DMS79 (cell line): ENCODE measurements at regions not wholly inside any gene's neighbourhood (a gene's known extent, or its start where the extent isn't known, plus 50 kb on each side); places are given as distances from the start of the nearest gene placed in this dataset.
A peak's percentile ranks its signal among the peaks of the same experiment; 100 is the strongest.

Experiments used
- DNase-seq: peaks from one replicate; lab custom pipeline; 2025; lab: John Stamatoyannopoulos, UW

DNA sequence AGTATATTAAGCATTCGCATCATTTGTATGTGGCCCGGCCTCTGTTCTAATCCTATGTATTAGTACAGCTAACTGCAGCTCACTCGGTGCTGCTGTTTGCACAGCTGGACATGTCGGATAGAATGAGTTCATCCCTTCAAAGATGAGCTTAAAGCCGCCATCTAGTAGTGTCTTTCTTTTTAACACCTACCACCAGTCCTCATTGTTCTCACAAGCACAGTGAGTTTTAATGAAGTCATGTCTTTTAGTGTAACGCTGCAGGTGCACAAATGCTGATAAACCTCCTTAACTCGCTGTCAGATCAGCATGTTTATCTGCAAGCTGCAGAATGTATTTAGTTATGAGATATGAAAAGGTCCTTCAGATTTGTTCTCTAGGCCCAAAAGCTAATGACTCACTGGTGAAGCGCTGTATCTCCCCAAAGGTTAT, 247.5 kb downstream of the MTERF1 start:
- no peak for DNase-seq

DNA sequence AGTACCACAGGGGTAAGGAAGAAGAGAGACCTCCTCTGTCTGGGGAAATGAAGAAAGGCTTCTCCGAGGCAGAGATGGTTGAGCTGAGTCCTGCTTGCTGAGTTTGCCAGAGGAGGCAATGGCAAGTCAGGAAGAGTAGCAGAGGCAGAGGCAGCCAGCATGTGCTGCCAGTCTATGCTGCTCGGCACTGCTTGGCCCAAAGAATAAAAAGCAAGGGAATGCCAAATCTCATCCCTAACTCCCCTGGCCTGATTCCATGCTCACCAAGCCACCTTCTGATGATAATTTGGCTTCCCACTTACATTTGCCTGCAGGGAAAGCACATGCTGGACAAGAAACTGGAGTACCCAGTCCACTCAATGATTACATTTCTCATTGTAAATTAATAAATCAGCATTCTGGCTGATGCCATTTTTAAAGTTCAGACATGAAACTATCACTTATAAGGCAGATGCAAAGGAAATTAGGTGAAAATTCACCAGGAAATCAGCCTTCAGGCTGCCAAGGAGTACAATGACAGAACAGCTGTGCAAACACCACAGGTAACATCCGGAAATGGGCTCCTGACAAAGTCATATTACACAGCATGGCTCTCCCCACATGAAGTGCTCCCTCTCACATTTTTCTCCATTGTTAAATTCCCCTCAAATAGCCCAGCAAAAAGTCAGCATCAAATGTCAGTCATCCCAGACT, 245.9 kb downstream of the MTERF1 start:
- peak; percentile 80 for DNase-seq

DNA sequence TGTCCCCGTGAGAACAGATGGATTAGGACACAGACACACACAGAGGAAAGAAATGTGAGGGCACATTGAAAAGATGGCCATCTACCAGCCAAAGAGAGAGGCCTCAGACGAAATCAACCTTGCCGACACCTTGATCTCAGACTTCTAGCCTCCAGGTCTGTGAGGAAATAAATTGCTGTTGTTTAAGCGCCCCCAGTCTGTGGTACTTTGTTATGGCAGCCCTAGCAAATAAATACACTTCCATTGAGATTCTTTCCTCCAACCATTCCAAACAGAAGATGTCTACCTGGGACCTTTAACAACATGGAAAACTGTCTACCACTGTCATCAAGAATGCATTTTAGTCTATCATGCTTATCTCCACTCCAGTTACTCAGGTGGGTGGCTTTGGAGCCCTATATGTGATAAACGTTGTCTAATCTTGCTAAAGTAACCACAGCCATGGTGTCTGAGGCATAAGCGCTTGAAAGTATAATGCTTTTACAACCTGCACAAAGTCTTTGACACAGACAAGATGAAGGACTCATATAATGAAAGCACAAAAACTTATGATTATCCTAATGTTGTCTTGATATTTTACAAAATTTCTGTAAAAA, 244.3 kb downstream of the MTERF1 start:
- no peak for DNase-seq

DNA sequence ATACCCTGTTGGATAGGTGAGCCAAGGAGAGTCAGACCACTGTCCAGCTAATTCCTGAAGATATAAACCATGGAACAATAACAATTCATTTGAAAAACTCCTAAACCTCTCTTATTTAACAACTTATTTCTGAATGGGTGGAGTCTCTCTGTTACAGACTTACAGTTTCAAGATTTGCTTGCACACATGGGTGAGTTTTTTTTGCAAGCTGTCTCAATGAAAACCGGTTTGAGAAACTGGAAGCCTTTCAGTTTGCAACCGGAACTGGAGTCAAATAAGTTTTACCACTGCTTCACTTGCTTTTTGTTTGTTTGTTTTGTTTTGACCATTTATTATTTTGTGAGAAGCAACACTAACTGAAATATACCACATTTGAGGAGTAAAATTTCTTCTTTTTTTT, 243.8 kb downstream of the MTERF1 start:
- DNase-seq: no peak

DNA sequence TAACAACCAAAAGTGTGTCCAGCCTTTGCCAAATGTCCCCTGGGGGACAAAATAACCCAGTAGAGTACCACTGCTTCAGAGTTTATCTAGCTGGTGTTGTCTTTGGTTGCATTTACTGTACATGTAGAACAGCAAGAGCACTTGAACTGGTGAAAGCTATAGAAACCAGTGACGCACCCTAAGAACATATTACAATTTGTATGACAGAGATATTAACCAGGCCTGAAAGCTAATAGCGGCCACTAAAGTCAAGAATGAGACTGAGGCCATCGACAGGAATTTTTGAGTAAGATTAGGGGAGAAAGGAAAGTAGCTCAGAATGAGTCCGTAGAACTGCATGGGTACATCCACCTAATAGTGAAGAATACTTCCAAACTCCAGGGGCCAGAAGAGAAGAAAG, 236.2 kb downstream of the MTERF1 start:
- DNase-seq: no peak

DNA sequence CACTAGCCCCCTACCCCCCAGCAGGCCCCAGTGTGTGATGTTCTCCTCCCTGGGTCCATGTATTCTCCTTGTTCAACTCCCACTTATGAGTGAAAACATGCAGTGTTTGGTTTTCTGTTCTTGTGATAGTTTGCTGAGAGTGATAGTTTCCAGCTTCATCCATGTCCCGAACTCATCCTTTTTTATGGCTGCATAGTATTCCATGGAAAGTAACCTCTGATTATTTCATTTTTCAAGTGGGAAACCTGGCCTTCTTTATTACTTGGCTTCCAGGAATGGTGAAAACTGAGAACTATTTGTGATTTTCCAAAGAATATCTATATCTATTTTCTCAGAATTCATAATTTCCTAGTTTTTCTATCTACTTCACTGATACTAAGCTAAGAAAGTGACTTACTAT, 235.0 kb downstream of the MTERF1 start:
- no peak for DNase-seq

DNA sequence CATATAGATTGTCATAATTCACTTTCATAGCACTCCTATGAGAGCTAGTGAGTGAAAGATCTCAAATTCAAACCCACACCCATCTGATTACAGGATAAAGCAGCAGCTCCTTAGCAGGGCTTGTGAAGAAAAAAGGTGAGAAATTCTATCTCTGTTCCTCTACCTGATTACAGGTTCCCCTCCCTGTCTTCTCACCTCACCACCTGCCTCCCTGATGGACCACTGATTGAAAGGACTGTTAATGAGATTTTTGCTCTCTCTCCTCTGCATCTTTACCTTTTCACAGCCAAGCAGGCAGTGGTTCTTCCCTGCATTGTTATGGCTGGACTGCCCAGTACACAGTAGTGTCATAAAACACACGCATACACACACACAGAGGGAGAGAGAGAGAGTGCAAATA, 228.5 kb downstream of the MTERF1 start:
- DNase-seq: no peak

DNA sequence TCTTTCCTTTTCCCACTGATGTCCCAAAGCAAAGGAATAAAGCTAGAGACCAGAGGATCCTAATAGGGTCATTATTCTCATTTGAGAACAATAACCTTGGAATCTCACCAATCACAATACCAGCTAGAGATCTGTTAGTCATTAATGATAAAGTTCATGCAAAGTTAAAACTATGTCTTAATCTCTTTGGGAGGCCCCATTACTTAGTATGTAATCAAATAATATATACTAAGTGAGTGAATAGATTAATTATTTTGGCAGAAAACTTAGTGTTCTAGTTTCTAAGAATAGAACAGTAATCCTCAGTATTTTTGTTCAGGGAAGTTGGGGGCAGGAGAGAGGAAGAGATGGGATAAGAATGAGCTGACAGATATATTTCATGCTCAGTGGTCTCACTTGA, 227.2 kb downstream of the MTERF1 start:
- no peak for DNase-seq

DNA sequence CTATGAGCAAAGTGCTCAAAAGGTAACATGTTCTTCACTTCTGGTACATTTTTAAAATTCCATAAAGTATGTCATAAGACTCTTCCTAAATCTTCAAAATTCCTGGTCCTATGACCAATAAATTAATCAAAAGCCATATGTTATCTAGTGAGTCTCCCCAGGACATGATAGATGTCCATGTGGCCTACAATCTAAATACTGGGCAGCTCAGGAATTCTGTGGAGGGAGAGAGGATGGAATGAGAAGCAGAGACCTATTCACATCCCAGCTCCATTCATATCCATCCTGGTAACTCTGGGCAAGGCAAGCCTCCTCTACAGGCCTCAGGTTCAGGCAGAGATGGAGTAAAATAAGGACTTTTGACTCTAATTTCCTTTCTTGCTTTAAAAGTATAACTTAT, 224.8 kb downstream of the MTERF1 start:
- DNase-seq: no peak

DNA sequence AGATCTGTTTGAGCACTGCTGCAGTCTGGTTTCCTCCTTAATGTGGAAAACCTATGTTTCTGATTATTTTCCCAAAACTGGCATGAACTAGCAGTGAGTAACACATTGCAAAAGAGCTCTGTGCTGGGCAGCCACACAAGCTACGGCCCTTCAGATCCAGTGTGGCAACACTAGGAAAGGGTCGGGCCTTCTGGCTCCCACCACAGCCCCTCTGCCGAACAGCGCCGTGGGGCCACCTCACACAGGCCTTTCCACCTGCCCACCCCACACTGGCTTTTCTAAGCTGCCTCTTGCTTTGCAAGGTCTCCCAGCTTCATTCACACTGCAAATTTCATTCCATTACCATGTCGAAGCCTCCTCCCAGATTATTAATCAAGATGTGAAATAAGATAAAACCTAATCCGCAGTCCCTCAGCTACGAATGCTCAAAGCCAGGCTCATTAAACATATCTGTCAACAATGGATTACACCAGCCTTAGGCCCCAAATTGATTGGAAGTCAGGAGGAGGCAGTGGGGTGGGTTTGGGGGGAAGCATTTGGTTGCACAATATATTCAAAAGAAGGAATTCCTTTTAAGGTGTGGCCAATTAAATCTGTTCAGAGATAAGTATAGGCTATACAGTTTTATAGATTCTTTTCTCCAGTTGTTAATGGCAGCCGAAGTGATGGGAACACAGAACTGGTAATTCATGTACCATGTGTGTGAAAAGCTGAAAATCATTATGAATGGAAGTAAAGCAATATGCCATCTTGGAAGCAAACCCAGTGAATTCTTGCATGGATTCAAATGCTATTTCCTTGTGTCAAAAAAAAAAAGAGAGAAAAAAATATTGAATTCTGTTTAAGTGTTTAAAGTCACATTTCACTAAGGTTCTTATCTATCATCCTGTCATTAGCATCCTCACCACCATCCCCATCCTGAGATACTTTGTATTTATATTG, 223.7 kb downstream of the MTERF1 start:
- DNase-seq: no peak

DNA sequence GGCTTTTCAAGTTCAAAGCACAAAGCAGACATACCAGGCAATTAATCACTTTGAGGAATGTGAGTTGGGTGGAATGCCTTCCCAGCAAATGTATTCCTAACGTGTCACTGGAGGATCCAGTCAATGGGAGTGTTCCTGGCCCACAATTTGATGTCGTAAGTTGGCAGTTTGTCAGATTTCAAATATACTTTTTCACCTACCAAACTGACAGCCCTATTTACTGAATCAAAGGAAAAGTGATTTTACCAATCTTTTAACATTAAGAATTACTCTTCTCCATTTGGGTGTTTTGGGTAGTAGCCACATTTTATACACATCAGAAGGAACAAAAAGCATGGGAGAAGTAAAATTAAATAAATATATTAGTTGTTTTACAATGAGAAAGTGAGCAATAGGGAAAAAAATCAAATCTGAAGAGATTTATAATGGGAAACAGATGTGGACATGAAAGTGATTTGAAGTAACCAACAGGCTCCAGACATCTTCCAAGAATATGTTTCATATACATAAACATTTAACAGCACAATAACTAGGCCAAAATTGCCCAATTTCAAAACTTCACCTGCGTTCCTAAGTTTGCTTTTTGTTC, 222.9 kb downstream of the MTERF1 start:
- DNase-seq: no peak

DNA sequence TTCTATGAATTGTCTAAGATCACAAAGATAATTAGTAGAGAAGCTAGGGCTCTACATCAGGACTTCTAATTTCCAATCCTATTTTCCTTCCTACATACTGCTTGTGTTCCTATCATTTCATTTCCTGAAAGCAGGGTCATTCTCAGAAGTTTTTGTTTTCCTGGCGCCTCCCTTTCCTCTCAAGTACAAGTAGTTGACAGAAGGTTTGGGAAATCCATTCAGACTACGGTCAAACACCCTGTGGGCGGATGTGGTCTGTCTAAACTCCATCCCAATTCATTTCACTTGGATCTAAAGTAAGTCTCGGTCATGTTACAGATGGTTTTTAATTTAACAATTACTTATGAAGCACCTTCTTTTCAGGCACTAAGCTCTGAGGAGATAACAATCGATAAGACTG, 221.4 kb downstream of the MTERF1 start:
- no peak for DNase-seq

DNA sequence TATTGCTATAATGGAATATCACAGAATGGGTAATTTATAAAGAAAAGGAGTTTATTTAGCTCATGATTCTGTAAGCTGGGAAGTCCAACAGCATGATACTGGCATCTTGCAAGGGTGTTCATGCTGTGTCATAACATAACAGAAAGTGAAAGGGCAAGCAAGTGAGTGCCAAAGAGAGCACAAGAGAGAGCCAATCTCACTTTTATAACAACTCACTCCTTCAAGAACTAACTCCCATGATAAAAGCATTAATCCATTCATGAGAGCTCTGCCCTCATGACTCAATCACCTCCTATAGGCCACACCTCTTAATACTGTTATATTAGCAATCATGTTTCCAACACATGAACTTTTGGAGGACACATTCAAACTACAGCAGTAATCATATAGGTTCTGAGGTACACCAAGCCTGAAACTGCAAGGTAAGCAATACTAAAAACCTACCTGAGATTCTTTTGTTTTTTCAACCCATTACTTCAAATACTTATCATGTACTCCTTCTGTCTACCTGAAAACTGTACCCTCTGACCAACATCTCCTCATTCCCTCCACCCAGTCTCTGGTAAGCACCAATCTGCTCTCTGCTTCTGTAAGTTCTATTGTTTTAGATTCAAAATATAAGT, 219.7 kb downstream of the MTERF1 start:
- DNase-seq: no peak

DNA sequence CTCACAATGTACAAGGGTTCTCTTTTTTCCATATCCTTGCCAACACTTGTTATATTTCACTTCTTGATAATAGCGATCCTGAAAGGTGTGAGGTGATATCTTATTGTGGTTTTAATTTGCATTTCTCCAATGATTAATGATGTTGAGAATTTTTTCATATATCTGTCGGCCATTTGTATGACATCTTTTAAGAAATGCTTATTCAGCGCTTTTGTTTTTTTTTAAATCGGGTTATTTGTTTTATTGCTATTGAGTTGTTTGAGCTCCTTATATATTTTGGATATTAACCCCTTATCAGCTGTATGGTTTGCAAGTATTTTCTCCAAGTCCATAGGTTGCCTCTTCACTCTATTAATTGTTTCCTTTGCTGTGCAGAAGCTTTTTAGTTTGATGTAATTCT, 218.8 kb downstream of the MTERF1 start:
- no peak for DNase-seq

DNA sequence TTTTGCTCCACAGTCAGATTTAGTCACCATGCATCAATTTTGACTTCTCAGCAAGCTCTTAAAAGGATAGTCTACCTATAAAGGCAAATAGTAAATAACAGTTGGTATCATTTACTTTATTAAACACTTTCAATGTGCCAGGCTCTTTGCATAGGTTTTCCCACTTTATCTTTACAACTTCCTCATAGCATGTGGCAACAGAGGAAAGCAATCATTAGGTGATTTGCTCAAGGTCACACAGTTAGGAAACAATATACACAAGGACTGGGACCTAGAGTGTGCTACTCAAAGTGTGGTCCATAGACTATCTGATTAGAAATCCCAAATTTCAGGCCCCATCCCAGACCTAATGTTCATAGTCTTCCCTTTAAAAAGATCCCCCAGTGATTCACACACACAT, 212.3 kb downstream of the MTERF1 start:
- no peak for DNase-seq

DNA sequence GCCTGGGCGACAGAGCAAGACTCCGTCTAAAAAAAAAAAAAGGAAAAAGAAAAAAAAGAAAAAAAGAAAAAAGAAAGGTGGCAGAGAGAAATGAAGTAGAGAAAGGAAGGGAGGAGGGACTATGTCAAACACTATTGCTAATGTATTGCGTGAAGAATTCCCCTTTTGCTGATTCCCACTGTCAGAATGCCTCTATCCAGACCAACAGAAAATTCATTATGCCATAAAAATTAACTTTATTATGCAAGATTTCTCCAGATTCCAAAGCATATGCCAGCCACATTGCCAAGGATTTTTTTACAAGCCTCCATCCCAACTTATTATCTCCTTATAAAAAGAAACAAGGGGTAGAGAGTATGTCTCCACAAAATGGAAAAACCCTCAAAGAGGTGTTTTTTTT, 209.3 kb downstream of the MTERF1 start:
- no peak for DNase-seq

DNA sequence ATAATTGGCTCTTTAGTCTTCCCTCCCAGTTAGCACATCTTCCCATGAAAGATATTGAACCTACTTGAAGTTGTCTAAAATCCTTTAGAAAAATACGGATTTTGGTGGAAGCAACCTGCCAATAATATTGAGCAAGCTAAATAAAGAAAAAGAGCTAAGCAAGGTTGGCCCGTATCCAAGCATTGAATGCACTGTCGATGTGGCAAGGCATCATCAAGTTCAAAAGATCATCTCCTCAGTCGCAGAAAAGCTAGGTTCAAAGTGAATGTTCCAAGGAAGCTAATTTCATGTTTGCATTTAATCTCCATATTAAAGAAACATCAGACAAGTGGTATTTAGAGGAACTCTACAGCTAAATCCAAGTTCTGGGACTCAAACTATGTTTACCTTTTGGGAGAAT, 206.0 kb downstream of the MTERF1 start:
- no peak for DNase-seq

DNA sequence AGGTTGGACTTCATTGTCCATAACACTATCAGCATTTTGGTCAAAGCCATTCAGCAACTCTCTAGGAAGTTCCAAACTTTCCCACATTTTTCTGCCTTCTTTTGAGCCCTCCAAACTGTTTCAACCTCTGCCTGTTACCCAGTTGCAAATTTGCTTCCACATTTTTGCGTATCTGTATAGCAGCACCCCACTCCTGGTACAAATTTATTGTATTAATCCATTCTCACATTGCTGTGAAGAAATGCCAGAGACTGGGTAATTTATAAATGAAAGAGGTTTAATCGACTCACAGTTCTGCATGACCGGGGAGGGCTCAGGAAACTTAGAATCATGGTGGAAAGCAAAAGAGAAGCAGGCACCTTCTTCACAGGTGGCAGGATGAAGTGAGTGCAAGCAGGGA, 198.8 kb downstream of the MTERF1 start:
- DNase-seq: no peak

DNA sequence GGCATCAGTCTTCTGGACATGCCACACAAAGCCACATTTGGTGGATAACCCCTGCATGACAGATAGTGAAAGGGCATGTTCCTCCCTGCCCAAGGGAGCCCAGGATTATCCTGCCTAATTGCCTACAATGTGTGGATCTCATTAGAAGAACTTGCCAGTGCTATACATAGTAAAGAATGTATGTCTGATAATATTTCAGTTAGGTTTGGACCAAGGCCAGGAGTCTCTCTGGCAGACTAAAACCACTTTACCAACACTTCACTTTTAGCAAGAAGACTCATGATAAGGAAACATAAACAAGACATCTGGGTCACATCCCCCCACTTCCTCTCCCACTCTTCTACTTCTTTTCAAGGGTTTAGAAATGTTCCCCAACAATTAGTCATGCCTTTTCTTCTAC, 196.7 kb downstream of the MTERF1 start:
- DNase-seq: peak; percentile 26

DNA sequence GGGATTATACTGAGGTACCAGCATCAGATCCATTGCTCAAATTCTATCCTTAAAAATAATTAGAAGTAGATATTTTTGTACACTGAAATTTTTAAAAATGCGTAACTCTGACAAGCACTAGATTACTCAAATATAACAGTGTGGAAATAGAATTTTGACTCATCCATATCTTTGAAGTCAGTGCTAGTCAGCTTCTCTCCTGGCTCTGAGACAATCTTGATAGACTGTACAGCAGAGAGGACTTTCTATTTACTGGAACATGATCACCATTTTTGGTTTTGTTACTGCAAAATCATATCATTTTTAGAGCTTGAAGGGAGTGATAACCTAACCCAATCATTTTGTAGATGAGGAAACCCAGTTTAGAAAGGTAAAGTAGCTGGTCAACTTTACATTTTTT, 195.0 kb downstream of the MTERF1 start:
- DNase-seq: no peak

DNA sequence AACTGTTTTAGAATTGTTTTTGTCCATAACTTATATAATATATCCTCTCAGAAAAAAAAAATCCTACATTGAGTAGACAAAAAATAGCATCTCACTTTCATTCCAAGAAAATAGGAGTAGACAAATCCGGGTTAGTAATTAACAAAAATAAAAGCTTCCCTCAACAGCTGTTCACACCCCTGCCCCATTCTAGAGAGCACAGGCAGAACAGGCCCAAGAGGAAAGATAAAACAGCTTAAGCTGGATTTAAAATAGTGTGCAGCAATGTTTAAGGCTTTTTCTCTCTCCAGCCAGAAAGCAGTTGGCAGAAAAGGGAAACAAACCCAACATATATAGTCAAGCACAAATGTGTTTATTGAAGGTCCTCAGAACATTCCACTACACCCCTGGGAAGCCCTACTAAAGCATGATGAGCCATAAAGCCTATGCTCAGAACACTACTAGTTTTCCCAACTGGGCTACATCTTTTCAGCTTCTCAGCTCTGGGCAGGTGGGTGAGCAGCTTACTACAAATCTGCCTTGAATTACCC, 189.9 kb downstream of the MTERF1 start:
- DNase-seq: no peak

DNA sequence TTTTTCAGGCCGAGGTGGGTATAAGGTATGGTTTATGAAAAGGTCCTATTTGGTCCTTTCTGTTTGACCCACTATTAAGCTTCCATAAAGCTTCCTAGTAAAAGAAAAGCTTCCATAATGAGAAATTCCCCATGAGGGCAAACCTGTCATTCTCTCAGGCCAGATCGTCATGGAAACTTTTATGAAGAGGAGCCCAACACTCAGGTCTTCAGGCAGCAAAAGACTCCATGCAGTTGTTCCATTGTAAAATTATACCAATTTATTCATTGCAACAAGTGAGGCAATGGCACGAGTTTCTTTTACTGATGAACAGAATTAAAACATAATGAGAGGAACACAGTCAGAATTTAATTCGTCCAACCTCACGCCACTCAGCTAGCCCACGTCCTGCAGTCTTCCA, 188.6 kb downstream of the MTERF1 start:
- no peak for DNase-seq
